OCI-LY7 (cell line): ENCODE measurements at regions not wholly inside any gene's neighbourhood (a gene's known extent, or its start where the extent isn't known, plus 50 kb on each side); places are given as distances from the start of the nearest gene placed in this dataset.

ENCODE experiments used
- BruUV-seq: library from RNA; stranded (reverse); fragments of 400-500 nt; replicated peaks from 2 replicates; lab custom pipeline; 2021; lab: Mats Ljungman, UMichigan
- CTCF ChIA-PET: fragments of 300-600 bp; sonication (Branson Sonifier 250); formaldehyde crosslinking; loops from one replicate; lab custom pipeline; 2022; ENCODE audit warnings: antibody characterized with exemption; ENCODE audit not compliant: unreplicated experiment; lab: Charles Lee
- POLR2A ChIA-PET: fragments of 300-600 bp; sonication (Branson Sonifier 250); formaldehyde crosslinking; loops from one replicate; lab custom pipeline; 2022; ENCODE audit warnings: antibody characterized with exemption; lab: Charles Lee
- DNase-seq: peaks from one replicate; pipeline ENCODE4 v3.0.0-alpha.2; 2015; ENCODE audit warnings: low spot score
- H2AFZ ChIP-seq: fragments of 200-600 bp; sonication (generic), shearing (Covaris generic); 2 replicates; pipeline ENCODE4 v1.6.1; 2014; ENCODE audit warnings: mild to moderate bottlenecking, antibody characterized with exemption, low read length, moderate library complexity
- H3K27ac ChIP-seq: fragments of 200-600 bp; sonication (generic); 2 replicates; pipeline ENCODE4 v1.5.1; 2014; ENCODE audit warnings: mixed run types, low read depth, mild to moderate bottlenecking, moderate library complexity, low read length, inconsistent platforms; ENCODE audit not compliant: poor library complexity, severe bottlenecking
- H3K36me3 ChIP-seq: fragments of 200-600 bp; sonication (generic); 2 replicates; pipeline ENCODE4 v1.6.1; 2014; ENCODE audit warnings: mild to moderate bottlenecking, antibody characterized with exemption, low read length, moderate library complexity, mixed read lengths; ENCODE audit not compliant: insufficient read depth
- H3K4me1 ChIP-seq: fragments of 200-600 bp; sonication (generic); 2 replicates; pipeline ENCODE4 v1.5.1; 2014; ENCODE audit warnings: mild to moderate bottlenecking, low read length; ENCODE audit not compliant: insufficient read depth, poor library complexity, severe bottlenecking
- H3K4me2 ChIP-seq: fragments of 200-600 bp; sonication (generic); 2 replicates; pipeline ENCODE4 v1.6.1; 2014; ENCODE audit warnings: mild to moderate bottlenecking, low read length
- H3K4me3 ChIP-seq: fragments of 200-600 bp; sonication (generic); 2 replicates; pipeline ENCODE4 v1.5.1; 2014; ENCODE audit warnings: mild to moderate bottlenecking, low read depth, low read length; ENCODE audit not compliant: poor library complexity, severe bottlenecking
- H3K79me2 ChIP-seq: fragments of 200-600 bp; sonication (generic); 2 replicates; pipeline ENCODE4 v1.6.1; 2016; ENCODE audit warnings: low read depth, mild to moderate bottlenecking, low read length, moderate library complexity, mixed read lengths; ENCODE audit not compliant: insufficient read depth
- H3K9me2 ChIP-seq: fragments of 200-600 bp; sonication (generic); 2 replicates; pipeline ENCODE4 v1.6.1; 2016; ENCODE audit warnings: mild to moderate bottlenecking, low read length, mixed read lengths; ENCODE audit not compliant: insufficient read depth
- H3K9me3 ChIP-seq: fragments of 200-600 bp; sonication (generic); 2 replicates; pipeline ENCODE4 v1.6.1; 2014; ENCODE audit warnings: mild to moderate bottlenecking, mixed run types, low read length, mixed read lengths
- H4K20me1 ChIP-seq: fragments of 200-600 bp; sonication (generic); 2 replicates; pipeline ENCODE4 v1.6.1; 2014; ENCODE audit warnings: mild to moderate bottlenecking, antibody characterized with exemption, low read length, moderate library complexity, mixed read lengths; ENCODE audit not compliant: insufficient read depth
- EZH2phosphoT487 ChIP-seq: fragments of 200-600 bp; sonication (generic); IDR thresholded peaks from 2 replicates; pipeline ENCODE4 v1.6.1; 2018; ENCODE audit warnings: low read depth, borderline replicate concordance, mild to moderate bottlenecking, mixed run types, antibody characterized with exemption, low read length, moderate library complexity, mixed read lengths
- intact Hi-C: fragments of 100-400 bp; cut with micrococcal nuclease; formaldehyde crosslinking; loops from one replicate; pipeline ENCODE4 v1.10.0; 2022; ENCODE audit not compliant: unreplicated experiment
- TF ChIP-seq, protein P1 (sequence below): fragments of 200-600 bp; sonication (generic); conservative IDR thresholded peaks from 2 replicates; pipeline ENCODE4 v1.5.1; 2014; ENCODE audit warnings: mild to moderate bottlenecking, antibody characterized with exemption, low read length, moderate library complexity, mixed read lengths

- H3K4me1 ChIP-seq = no peaks in the 10 kb centered on the region
- no peaks in the 10 kb centered on the region for H3K9me3 ChIP-seq
- no peak for TF ChIP-seq EZH2phosphoT487
- TF ChIP-seq, protein P1, sequence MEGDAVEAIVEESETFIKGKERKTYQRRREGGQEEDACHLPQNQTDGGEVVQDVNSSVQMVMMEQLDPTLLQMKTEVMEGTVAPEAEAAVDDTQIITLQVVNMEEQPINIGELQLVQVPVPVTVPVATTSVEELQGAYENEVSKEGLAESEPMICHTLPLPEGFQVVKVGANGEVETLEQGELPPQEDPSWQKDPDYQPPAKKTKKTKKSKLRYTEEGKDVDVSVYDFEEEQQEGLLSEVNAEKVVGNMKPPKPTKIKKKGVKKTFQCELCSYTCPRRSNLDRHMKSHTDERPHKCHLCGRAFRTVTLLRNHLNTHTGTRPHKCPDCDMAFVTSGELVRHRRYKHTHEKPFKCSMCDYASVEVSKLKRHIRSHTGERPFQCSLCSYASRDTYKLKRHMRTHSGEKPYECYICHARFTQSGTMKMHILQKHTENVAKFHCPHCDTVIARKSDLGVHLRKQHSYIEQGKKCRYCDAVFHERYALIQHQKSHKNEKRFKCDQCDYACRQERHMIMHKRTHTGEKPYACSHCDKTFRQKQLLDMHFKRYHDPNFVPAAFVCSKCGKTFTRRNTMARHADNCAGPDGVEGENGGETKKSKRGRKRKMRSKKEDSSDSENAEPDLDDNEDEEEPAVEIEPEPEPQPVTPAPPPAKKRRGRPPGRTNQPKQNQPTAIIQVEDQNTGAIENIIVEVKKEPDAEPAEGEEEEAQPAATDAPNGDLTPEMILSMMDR = no peak
- ChIA-PET POLR2A (no interaction called here), CTCF (no interaction called here)
- no peak for DNase-seq
- BruUV-seq = no TSS peak
- H3K4me3 ChIP-seq = no peak overlapping the region
- H3K36me3 ChIP-seq = no peaks in the 10 kb centered on the region
- H3K27ac ChIP-seq = no peak overlapping the region
- intact Hi-C loops = no loop called here
- H2AFZ ChIP-seq = no peak overlapping the region
- H3K4me2 ChIP-seq = no peak overlapping the region
- H4K20me1 ChIP-seq = no peaks in the 10 kb centered on the region
- no peaks in the 10 kb centered on the region for H3K9me2 ChIP-seq
- no peaks in the 10 kb centered on the region for H3K79me2 ChIP-seq
Measured at GRCh38 chr4:178387756-178388155, 945.5 kb upstream of the AGA start.

GRCh38 chr4:178395798-178396197 lies 953.6 kb upstream of the AGA start:
- TF ChIP-seq, protein P1 = 0 out of 2 replicates have a peak, but pooled peaks have one; percentile 31
- no peak for TF ChIP-seq EZH2phosphoT487
- no peaks in the 10 kb centered on the region for H3K79me2 ChIP-seq
- H3K4me1 ChIP-seq = no peaks in the 10 kb centered on the region
- no TSS peak for BruUV-seq
- no peaks in the 10 kb centered on the region for H3K9me2 ChIP-seq
- no peaks in the 10 kb centered on the region for H3K36me3 ChIP-seq
- H3K4me3 ChIP-seq = no peak overlapping the region
- H3K27ac ChIP-seq = no peak overlapping the region
- no peak overlapping the region for H3K4me2 ChIP-seq
- no peak overlapping the region for H2AFZ ChIP-seq
- ChIA-PET CTCF (no interaction called here), POLR2A (no interaction called here)
- H3K9me3 ChIP-seq = peaks cover 3% of the 10 kb centered on the region; the same call in 1 of the 2 replicates
- no peaks in the 10 kb centered on the region for H4K20me1 ChIP-seq
- DNase-seq = no peak
- intact Hi-C loops = no loop called here

DNA sequence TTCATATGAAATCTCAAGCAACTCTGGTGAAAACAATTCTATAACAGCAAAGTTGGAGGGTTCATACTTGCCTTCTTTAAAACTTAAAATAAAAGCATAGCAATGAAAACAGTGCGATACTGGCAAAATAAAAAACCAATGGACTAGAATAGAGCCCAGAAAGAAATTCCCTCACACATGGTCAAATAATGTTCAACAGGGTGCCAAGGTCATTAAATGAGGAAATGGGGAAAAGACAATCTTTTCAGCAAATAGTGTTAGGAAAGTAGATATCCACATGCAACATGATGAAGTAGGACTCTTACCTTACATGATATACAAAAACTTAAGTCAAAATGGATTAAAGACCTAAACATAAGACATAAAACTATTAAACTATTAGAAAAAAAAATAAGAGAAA lies 970.2 kb upstream of the AGA start:
- Histone ChIP-seq H3K4me3 (no peak overlapping the region), H3K27ac (no peak overlapping the region), H3K4me1 (no peaks in the 10 kb centered on the region), H2AFZ (no peak overlapping the region), H3K36me3 (no peaks in the 10 kb centered on the region), H3K9me3 (no peaks in the 10 kb centered on the region), H3K9me2 (no peaks in the 10 kb centered on the region), H4K20me1 (no peaks in the 10 kb centered on the region), H3K4me2 (no peak overlapping the region), H3K79me2 (no peaks in the 10 kb centered on the region)
- CTCF ChIA-PET = no interaction called here
- intact Hi-C loops = no loop called here
- no peak for DNase-seq
- no TSS peak for BruUV-seq
- POLR2A ChIA-PET = no interaction called here
- TF ChIP-seq EZH2phosphoT487 = no peak
- TF ChIP-seq, protein P1 = no peak
